ENCODE measurements at regions not wholly inside any gene's neighbourhood (a gene's known extent, or its start where the extent isn't known, plus 50 kb on each side); places are given as distances from the start of the nearest gene placed in this dataset.

- TF ChIP-seq CHD7 (IDR thresholded peaks at IDR 0.05; ENCODE audit: insufficient replicate concordance, low read length) = no peak
- no peak for TF ChIP-seq CBX8 (IDR thresholded peaks at IDR 0.05; ENCODE audit: borderline replicate concordance, low read depth, low read length)
- TF ChIP-seq SP4 (IDR thresholded peaks at IDR 0.05; ENCODE audit: low read length) = no peak
- no peak for TF ChIP-seq EGR1 (IDR thresholded peaks at IDR 0.05; ENCODE audit: borderline replicate concordance, low read depth, low read length)
- TF ChIP-seq CHD2 (IDR thresholded peaks at IDR 0.05; ENCODE audit: low read length) = no peak
- no peak for TF ChIP-seq CHD1 (IDR thresholded peaks at IDR 0.05; ENCODE audit: low read depth, low read length)
- TF ChIP-seq SP1 (IDR thresholded peaks at IDR 0.05; ENCODE audit: low read depth, low read length) = no peak
- TF ChIP-seq NRF1 (IDR thresholded peaks at IDR 0.05; ENCODE audit: low read depth, low read length) = no peak
- TF ChIP-seq HDAC2 (IDR thresholded peaks at IDR 0.05; ENCODE audit: borderline replicate concordance in 1 of 2, low read depth in 2 of 2, low read length in 2 of 2) = no peak
- TF ChIP-seq RXRA (IDR thresholded peaks at IDR 0.05; ENCODE audit: insufficient read depth, low read depth, low read length) = no peak
These were observed 144.6 kb upstream of the NMUR2 start (continued) for GRCh38 chr5:152549709-152550108.
